Astrocyte of the spinal cord (primary cell): ENCODE measurements at regions not wholly inside any gene's neighbourhood (a gene's known extent, or its start where the extent isn't known, plus 50 kb on each side); places are given as distances from the start of the nearest gene placed in this dataset.

Experiments
- DNase-seq: peaks from one replicate; pipeline ENCODE4 v3.0.0; 2011; ENCODE audit warnings: low read depth, low spot score
- H3K4me3 ChIP-seq: 2 replicates; pipeline ENCODE4 v1.5.1; 2011; ENCODE audit warnings: low read depth, mild to moderate bottlenecking, low read length, moderate library complexity
- CTCF ChIP-seq: IDR thresholded peaks from 2 replicates; pipeline ENCODE4 v1.5.1; 2012; ENCODE audit warnings: low read depth, mild to moderate bottlenecking, low read length, inconsistent platforms
- in situ Hi-C: cut with HindIII; loops from 2 replicates; pipeline ENCODE4 v1.10.0; 2017; ENCODE audit warnings: low sequenced_read_pairs

- no peak overlapping the region for H3K4me3 ChIP-seq
- in situ Hi-C loops, result no loop called here
- TF ChIP-seq CTCF, result no peak
- DNase-seq, result no peak
Measured at GRCh38 chr21:19123053-19123452, 719.5 kb upstream of the TMPRSS15 start.

- DNase-seq, result no peak
- no peak overlapping the region for H3K4me3 ChIP-seq
- TF ChIP-seq CTCF, result no peak
- in situ Hi-C loops, result no loop called here
Measured at GRCh38 chr21:19123525-19123924, 719.9 kb upstream of the TMPRSS15 start.

- H3K4me3 ChIP-seq, result no peak overlapping the region
- in situ Hi-C loops, result no loop called here
- no peak for TF ChIP-seq CTCF
- no peak for DNase-seq
Measured at GRCh38 chr21:19124691-19125090, 721.1 kb upstream of the TMPRSS15 start.

GRCh38 chr21:19130379-19131028, 726.9 kb upstream of the TMPRSS15 start:
- no peak for TF ChIP-seq CTCF
- no peak overlapping the region for H3K4me3 ChIP-seq
- in situ Hi-C loops, result no loop called here
- DNase-seq, result no peak

- no peak for TF ChIP-seq CTCF
- DNase-seq, result no peak
- in situ Hi-C loops, result no loop called here
- no peak overlapping the region for H3K4me3 ChIP-seq
Measured at GRCh38 chr21:19141511-19141910, 737.9 kb upstream of the TMPRSS15 start.

GRCh38 chr21:19145682-19146293, 742.2 kb upstream of the TMPRSS15 start:
- in situ Hi-C loops, result no loop called here
- no peak for DNase-seq
- no peak for TF ChIP-seq CTCF
- H3K4me3 ChIP-seq, result no peak overlapping the region
